HEK293 (cell line): ENCODE measurements at regions not wholly inside any gene's neighbourhood (a gene's known extent, or its start where the extent isn't known, plus 50 kb on each side); places are given as distances from the start of the nearest gene placed in this dataset.

Experiments
- CTCF ChIA-PET: fragments of 350-600 bp; formaldehyde crosslinking; extraction: SDS; loops from one replicate; lab custom pipeline; 2021; ENCODE audit warnings: antibody characterized with exemption; lab: Yijun Ruan, JAX
- POLR2A ChIA-PET: fragments of 300-600 bp; formaldehyde crosslinking; extraction: SDS; loops from one replicate; lab custom pipeline; 2020; ENCODE audit warnings: antibody characterized with exemption, inconsistent platforms; lab: Yijun Ruan, JAX
- H3K27ac ChIP-seq: fragments of 200-500 bp; sonication (Bioruptor generic); 2 replicates; pipeline ENCODE4 v1.5.1; 2014; ENCODE audit warnings: low read depth, low read length, control low read depth, inconsistent platforms; ENCODE audit errors: extremely low read depth
- H3K36me3 ChIP-seq, 2 experiments: fragments of 200-500 bp in 1 of 2; sonication (Bioruptor generic) in 1 of 2; 1 replicate in 1 of 2; 2 replicates in 1 of 2; pipeline ENCODE4 v1.5.1; 2014 to 2017; ENCODE audit warnings: inconsistent platforms in 2 of 2, low read length in 2 of 2; ENCODE audit not compliant: control insufficient read depth in 2 of 2, insufficient read depth in 1 of 2
- H3K4me1 ChIP-seq: fragments of 200-500 bp; sonication (Bioruptor generic); 2 replicates; pipeline ENCODE4 v1.5.1; 2014; ENCODE audit warnings: mild to moderate bottlenecking, low read length, inconsistent platforms; ENCODE audit not compliant: control insufficient read depth, insufficient read depth
- H3K4me3 ChIP-seq: 2 replicates; pipeline ENCODE4 v1.5.1; 2011; ENCODE audit warnings: low read depth, mild to moderate bottlenecking, control low read depth, low read length, moderate library complexity
- H3K9me3 ChIP-seq: fragments of 200-500 bp; sonication (Bioruptor generic); 2 replicates; pipeline ENCODE4 v1.5.1; 2014; ENCODE audit warnings: low read depth, low read length, inconsistent platforms; ENCODE audit not compliant: control insufficient read depth, insufficient read depth
- BCL11B ChIP-seq: fragments of 450-650 bp; formaldehyde crosslinking; IDR thresholded peaks from 2 replicates; pipeline ENCODE4 v1.5.1; 2016; ENCODE audit warnings: low read depth, missing biosample characterization, missing genetic modification characterization
- GLI4 ChIP-seq: fragments of 450-650 bp; formaldehyde crosslinking; IDR thresholded peaks from 2 replicates; pipeline ENCODE4 v1.5.1; 2016; ENCODE audit warnings: missing biosample characterization, missing genetic modification characterization
- ZBTB21 ChIP-seq: fragments of 450-650 bp; formaldehyde crosslinking; IDR thresholded peaks from 2 replicates; pipeline ENCODE4 v1.5.1; 2017; ENCODE audit warnings: missing biosample characterization, missing genetic modification characterization
- ZNF174 ChIP-seq: fragments of 450-650 bp; formaldehyde crosslinking; IDR thresholded peaks from 2 replicates; pipeline ENCODE4 v1.5.0; 2017; ENCODE audit warnings: missing biosample characterization, mild to moderate bottlenecking, missing genetic modification characterization
- ZNF274 ChIP-seq, 2 experiments: fragments of 200-500 bp in 1 of 2; fragments of 450-650 bp in 1 of 2; sonication (Bioruptor generic) in 1 of 2; formaldehyde crosslinking in 1 of 2; IDR thresholded peaks; 2 replicates each; pipeline versions ENCODE4 v1.5.1 to v1.6.1; 2014 to 2016; ENCODE audit warnings: borderline replicate concordance in 1 of 2, inconsistent platforms in 1 of 2, low read length in 1 of 2, missing biosample characterization in 1 of 2, missing genetic modification characterization in 1 of 2
- ZNF324 ChIP-seq: fragments of 450-650 bp; formaldehyde crosslinking; IDR thresholded peaks from 2 replicates; pipeline ENCODE4 v1.5.1; 2016; ENCODE audit warnings: missing biosample characterization, missing genetic modification characterization
- ZNF341 ChIP-seq: fragments of 450-650 bp; formaldehyde crosslinking; IDR thresholded peaks from 2 replicates; pipeline ENCODE4; 2016; ENCODE audit warnings: low read depth, missing biosample characterization, missing genetic modification characterization
- ZNF354C ChIP-seq: fragments of 450-650 bp; formaldehyde crosslinking; IDR thresholded peaks from 2 replicates; pipeline ENCODE4 v1.5.1; 2016; ENCODE audit warnings: missing biosample characterization, missing genetic modification characterization, low read depth, borderline replicate concordance
- ZNF549 ChIP-seq: fragments of 450-650 bp; IDR thresholded peaks from 2 replicates; pipeline ENCODE4 v1.5.1; 2018; ENCODE audit warnings: missing biosample characterization, missing genetic modification characterization, mild to moderate bottlenecking, inconsistent platforms, moderate library complexity
- ZNF558 ChIP-seq: fragments of 450-650 bp; formaldehyde crosslinking; IDR thresholded peaks from 2 replicates; pipeline ENCODE4 v1.5.1; 2016; ENCODE audit warnings: missing biosample characterization, missing genetic modification characterization
- ZNF629 ChIP-seq: fragments of 450-650 bp; formaldehyde crosslinking; IDR thresholded peaks from 2 replicates; pipeline ENCODE4 v1.5.1; 2017; ENCODE audit warnings: missing biosample characterization, missing genetic modification characterization
- ZNF785 ChIP-seq: fragments of 450-650 bp; formaldehyde crosslinking; IDR thresholded peaks from 2 replicates; pipeline ENCODE4 v1.5.1; 2016; ENCODE audit warnings: missing biosample characterization, missing genetic modification characterization
- ZSCAN23 ChIP-seq: fragments of 450-650 bp; formaldehyde crosslinking; IDR thresholded peaks from 2 replicates; pipeline ENCODE4 v1.5.1; 2016; ENCODE audit warnings: missing biosample characterization, missing genetic modification characterization
- TF ChIP-seq, protein P1 (sequence below): fragments of 450-650 bp; formaldehyde crosslinking; IDR thresholded peaks from 2 replicates; pipeline ENCODE4 v1.5.1; 2016; ENCODE audit warnings: missing biosample characterization, missing genetic modification characterization
- TF ChIP-seq, protein P2 (sequence below): fragments of 450-650 bp; formaldehyde crosslinking; IDR thresholded peaks from 2 replicates; pipeline ENCODE4 v1.5.1; 2016; ENCODE audit warnings: missing biosample characterization, missing genetic modification characterization
- TF ChIP-seq, protein P3 (sequence below): fragments of 450-650 bp; formaldehyde crosslinking; IDR thresholded peaks from 2 replicates; pipeline ENCODE4 v1.5.1; 2016; ENCODE audit warnings: missing biosample characterization, missing genetic modification characterization, low read depth
- TF ChIP-seq, protein P4 (sequence below): fragments of 450-650 bp; formaldehyde crosslinking; IDR thresholded peaks from 2 replicates; pipeline ENCODE4 v1.5.1; 2016; ENCODE audit warnings: missing biosample characterization, missing genetic modification characterization
- TF ChIP-seq, protein P5 (sequence below): fragments of 450-650 bp; formaldehyde crosslinking; IDR thresholded peaks from 2 replicates; pipeline ENCODE4 v1.5.1; 2016; ENCODE audit warnings: missing biosample characterization, missing genetic modification characterization

DNA sequence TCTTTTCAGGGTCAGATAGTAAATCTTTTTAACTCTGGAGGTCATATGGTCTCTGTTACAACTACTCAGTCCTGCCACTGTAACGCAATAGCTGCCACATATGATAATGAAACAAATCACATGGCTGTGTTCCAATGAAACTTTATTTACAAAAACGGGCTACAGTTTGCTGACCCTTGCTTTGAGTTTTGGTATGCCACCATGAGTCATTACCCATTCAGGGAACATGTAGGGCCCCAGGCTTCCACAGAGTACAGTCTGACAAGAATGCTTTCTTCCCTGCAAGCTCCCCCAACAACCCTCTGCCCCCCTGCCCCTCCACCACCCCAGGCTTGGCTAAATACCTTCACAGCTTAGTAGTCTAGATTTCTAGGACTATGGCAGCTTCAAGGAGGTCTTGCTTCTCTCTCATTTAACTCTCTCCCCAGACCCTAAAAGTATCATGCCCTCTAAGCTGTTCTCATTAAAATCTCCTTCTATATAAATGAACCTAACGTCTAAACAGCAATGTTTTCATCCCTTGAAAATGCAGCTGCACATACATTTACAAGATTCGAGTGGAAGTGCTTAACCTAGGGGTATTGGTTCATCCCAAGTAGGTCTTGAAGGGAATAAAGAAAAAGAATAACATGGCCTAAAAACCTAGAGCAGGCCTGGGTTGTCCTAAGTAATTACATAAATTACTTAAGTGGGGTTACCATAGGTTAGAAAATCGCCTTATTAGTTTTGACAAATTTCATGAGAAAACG is 117.8 kb upstream of the PRICKLE2 start:
- CTCF ChIA-PET = interaction anchor here (0.6 kb wide), 1 partner anchor 120 kb away, joined by 3 read pairs; no protein-coding TSS in a partner anchor
- Histone ChIP-seq H3K4me1 (peaks cover 9% of the 10 kb centered on the region; the same call in 1 of the 2 replicates), H3K27ac (no peak overlapping the region)

DNA sequence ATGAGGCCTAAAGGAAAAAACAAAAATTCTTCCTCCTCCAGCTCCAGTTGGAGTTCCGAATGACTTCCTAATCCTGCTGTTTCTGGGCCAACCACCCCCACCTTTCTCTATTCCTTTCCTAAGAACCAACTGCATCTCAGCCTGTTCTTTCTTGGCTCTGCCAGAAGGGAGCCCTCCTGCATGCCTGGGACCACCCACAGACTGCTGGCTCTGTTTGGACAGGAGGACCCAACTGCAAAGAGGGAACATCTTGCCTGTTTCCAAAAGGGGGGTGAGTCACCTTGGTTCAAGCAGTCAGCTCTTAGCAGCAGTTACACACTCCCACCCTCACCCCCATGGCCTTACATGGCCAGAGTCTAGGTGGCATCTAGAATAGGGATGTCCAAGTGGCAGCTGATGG is 116.0 kb upstream of the PRICKLE2 start:
- Histone ChIP-seq H3K4me1 (peaks cover 9% of the 10 kb centered on the region; the same call in 1 of the 2 replicates), H3K27ac (no peak overlapping the region), H3K36me3 (no peaks in the 10 kb centered on the region), H3K9me3 (no peaks in the 10 kb centered on the region)
- POLR2A ChIA-PET = no interaction called here
- CTCF ChIA-PET = no interaction called here
- peak; percentile 22; the same call in 1 of the 2 replicates for TF ChIP-seq ZNF341
- no peak for TF ChIP-seq ZNF558 (tag by site-specific recombination)
- TF ChIP-seq, protein P1, sequence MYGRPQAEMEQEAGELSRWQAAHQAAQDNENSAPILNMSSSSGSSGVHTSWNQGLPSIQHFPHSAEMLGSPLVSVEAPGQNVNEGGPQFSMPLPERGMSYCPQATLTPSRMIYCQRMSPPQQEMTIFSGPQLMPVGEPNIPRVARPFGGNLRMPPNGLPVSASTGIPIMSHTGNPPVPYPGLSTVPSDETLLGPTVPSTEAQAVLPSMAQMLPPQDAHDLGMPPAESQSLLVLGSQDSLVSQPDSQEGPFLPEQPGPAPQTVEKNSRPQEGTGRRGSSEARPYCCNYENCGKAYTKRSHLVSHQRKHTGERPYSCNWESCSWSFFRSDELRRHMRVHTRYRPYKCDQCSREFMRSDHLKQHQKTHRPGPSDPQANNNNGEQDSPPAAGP = no peak
- no peak for TF ChIP-seq ZBTB21 (tag by site-specific recombination)
- no peak for TF ChIP-seq ZNF549 (tag by site-specific recombination)
- TF ChIP-seq, all 188 proteins: peak for 1
- H3K4me3 ChIP-seq = no peak overlapping the region

More for the DNA sequence above, 117.8 kb upstream of the PRICKLE2 start:
- Histone ChIP-seq H3K36me3 (no peaks in the 10 kb centered on the region), H3K9me3 (no peaks in the 10 kb centered on the region), H3K4me3 (no peak overlapping the region)
- POLR2A ChIA-PET = no interaction called here
- TF ChIP-seq ZSCAN23 (tag by site-specific recombination) = no peak
- TF ChIP-seq, protein P2, sequence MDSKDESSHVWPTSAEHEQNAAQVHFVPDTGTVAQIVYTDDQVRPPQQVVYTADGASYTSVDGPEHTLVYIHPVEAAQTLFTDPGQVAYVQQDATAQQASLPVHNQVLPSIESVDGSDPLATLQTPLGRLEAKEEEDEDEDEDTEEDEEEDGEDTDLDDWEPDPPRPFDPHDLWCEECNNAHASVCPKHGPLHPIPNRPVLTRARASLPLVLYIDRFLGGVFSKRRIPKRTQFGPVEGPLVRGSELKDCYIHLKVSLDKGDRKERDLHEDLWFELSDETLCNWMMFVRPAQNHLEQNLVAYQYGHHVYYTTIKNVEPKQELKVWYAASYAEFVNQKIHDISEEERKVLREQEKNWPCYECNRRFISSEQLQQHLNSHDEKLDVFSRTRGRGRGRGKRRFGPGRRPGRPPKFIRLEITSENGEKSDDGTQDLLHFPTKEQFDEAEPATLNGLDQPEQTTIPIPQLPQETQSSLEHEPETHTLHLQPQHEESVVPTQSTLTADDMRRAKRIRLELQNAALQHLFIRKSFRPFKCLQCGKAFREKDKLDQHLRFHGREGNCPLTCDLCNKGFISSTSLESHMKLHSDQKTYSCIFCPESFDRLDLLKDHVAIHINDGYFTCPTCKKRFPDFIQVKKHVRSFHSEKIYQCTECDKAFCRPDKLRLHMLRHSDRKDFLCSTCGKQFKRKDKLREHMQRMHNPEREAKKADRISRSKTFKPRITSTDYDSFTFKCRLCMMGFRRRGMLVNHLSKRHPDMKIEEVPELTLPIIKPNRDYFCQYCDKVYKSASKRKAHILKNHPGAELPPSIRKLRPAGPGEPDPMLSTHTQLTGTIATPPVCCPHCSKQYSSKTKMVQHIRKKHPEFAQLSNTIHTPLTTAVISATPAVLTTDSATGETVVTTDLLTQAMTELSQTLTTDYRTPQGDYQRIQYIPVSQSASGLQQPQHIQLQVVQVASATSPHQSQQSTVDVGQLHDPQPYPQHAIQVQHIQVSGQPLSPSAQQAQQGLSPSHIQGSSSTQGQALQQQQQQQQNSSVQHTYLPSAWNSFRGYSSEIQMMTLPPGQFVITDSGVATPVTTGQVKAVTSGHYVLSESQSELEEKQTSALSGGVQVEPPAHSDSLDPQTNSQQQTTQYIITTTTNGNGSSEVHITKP (tag by site-specific recombination) = peak; percentile 46
- no peak for TF ChIP-seq ZNF324
- TF ChIP-seq, protein P3, sequence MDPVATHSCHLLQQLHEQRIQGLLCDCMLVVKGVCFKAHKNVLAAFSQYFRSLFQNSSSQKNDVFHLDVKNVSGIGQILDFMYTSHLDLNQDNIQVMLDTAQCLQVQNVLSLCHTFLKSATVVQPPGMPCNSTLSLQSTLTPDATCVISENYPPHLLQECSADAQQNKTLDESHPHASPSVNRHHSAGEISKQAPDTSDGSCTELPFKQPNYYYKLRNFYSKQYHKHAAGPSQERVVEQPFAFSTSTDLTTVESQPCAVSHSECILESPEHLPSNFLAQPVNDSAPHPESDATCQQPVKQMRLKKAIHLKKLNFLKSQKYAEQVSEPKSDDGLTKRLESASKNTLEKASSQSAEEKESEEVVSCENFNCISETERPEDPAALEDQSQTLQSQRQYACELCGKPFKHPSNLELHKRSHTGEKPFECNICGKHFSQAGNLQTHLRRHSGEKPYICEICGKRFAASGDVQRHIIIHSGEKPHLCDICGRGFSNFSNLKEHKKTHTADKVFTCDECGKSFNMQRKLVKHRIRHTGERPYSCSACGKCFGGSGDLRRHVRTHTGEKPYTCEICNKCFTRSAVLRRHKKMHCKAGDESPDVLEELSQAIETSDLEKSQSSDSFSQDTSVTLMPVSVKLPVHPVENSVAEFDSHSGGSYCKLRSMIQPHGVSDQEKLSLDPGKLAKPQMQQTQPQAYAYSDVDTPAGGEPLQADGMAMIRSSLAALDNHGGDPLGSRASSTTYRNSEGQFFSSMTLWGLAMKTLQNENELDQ = no peak

DNA sequence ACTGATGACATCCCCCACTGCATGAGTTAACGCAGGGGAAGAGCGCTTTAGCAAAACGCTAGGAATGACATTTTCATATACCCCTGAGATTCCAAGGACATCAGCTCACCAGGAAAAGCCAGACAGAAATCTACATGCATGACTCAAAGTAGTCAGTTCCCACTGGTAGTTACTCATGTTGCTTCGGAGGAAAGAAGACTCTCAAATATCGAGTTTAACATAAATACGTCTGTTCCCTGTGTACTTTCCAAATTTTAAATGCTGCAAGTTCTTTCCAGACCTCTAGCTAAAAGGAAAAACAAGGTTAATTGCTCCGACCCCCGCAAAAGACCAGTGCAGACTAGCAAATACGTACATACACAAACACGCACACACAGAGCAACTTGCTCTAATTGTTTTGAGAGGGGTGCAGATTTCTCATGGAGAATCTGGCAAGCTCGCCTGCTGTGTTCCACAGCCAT is 115.4 kb upstream of the PRICKLE2 start:
- H3K4me1 ChIP-seq = peaks cover 9% of the 10 kb centered on the region; the same call in 1 of the 2 replicates
- no peak overlapping the region for H3K4me3 ChIP-seq
- no peak overlapping the region for H3K27ac ChIP-seq
- ChIA-PET POLR2A (no interaction called here), CTCF (interaction anchor here (0.9 kb wide), 1 partner anchor 309 kb away, joined by 4 read pairs; no protein-coding TSS in a partner anchor)
- TF ChIP-seq ZNF354C (tag by site-specific recombination) (no peak), ZNF785 (tag by site-specific recombination) (no peak), ZNF274 (IDR thresholded peaks at IDR 0.05; ENCODE audit: low read length) (no peak), ZNF274 (tag by site-specific recombination; IDR thresholded peaks at IDR 0.05; ENCODE audit: borderline replicate concordance) (no peak), GLI4 (no peak), BCL11B (no peak), ZNF629 (tag by site-specific recombination) (no peak), ZNF174 (tag by site-specific recombination) (no peak)
- TF ChIP-seq, protein P4, sequence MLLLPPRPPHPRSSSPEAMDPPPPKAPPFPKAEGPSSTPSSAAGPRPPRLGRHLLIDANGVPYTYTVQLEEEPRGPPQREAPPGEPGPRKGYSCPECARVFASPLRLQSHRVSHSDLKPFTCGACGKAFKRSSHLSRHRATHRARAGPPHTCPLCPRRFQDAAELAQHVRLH = no peak
- TF ChIP-seq, protein P5, sequence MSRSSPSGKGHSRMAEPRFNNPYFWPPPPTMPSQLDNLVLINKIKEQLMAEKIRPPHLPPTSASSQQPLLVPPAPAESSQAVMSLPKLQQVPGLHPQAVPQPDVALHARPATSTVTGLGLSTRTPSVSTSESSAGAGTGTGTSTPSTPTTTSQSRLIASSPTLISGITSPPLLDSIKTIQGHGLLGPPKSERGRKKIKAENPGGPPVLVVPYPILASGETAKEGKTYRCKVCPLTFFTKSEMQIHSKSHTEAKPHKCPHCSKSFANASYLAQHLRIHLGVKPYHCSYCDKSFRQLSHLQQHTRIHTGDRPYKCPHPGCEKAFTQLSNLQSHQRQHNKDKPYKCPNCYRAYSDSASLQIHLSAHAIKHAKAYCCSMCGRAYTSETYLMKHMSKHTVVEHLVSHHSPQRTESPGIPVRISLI (tag by site-specific recombination) = no peak
- H3K9me3 ChIP-seq = no peaks in the 10 kb centered on the region
- no peaks in the 10 kb centered on the region for H3K36me3 ChIP-seq
